Uterus (tissue), 3 donors: ENCODE measurements at regions not wholly inside any gene's neighbourhood (a gene's known extent, or its start where the extent isn't known, plus 50 kb on each side); places are given as distances from the start of the nearest gene placed in this dataset.

Experiments used
- DNase-seq, 2 donors: peaks; one replicate each; pipeline ENCODE4 v3.0.0-alpha.2; 2019 to 2020
- H3K27ac ChIP-seq, 2 donors: fragments of 200-600 bp; sonication (generic); 1 replicate in 1 of 2; 2 replicates in 1 of 2; pipeline ENCODE4 v1.5.1; 2016 to 2018
- H3K27me3 ChIP-seq, 2 donors: fragments of 200-600 bp; sonication (generic); one replicate each; pipeline ENCODE4 v1.5.1; 2018 to 2019; ENCODE audit warnings: control low read depth in 1 of 2
- H3K36me3 ChIP-seq, 2 donors: fragments of 200-600 bp; sonication (generic); one replicate each; pipeline ENCODE4 v1.5.1; 2019; ENCODE audit warnings: control low read depth in 1 of 2
- H3K4me1 ChIP-seq, 2 donors: fragments of 200-600 bp; sonication (generic); one replicate each; pipeline ENCODE4 v1.5.1; 2018 to 2019; ENCODE audit warnings: control low read depth in 1 of 2
- H3K4me3 ChIP-seq, 2 donors: fragments of 200-600 bp; sonication (generic); 1 replicate in 1 of 2; 2 replicates in 1 of 2; pipeline ENCODE4 v1.5.1; 2018 to 2019; ENCODE audit warnings: mild to moderate bottlenecking in 1 of 2
- H3K9me3 ChIP-seq, 2 donors: fragments of 200-600 bp; sonication (generic); one replicate each; pipeline ENCODE4 v1.5.1; 2019; ENCODE audit warnings: control low read depth in 1 of 2
- CTCF ChIP-seq, 4 experiments: fragments of 200-600 bp in 2 of 4; fragments of 450-650 bp in 2 of 4; sonication (generic) in 2 of 4; IDR thresholded peaks; one replicate each; pipeline ENCODE4 v1.5.1; 2016 to 2019; ENCODE audit warnings: antibody characterized with exemption in 4 of 4, mild to moderate bottlenecking in 2 of 4, moderate library complexity in 1 of 4
- POLR2A ChIP-seq, 2 donors: fragments of 450-650 bp; IDR thresholded peaks; one replicate each; pipeline ENCODE4 v1.6.1; 2016; ENCODE audit warnings: antibody characterized with exemption in 2 of 2, mild to moderate bottlenecking in 1 of 2, moderate library complexity in 1 of 2
- intact Hi-C: fragments of 100-400 bp; cut with DNase I; formaldehyde crosslinking; loops from one replicate; pipeline ENCODE4 v1.15.1; 2023; ENCODE audit warnings: low total_unique reads
- donor health status: DM: yes; HTN: yes; CAD: no.

GRCh38 chr9:71541436-71541835 lies 226.9 kb downstream of the CEMIP2 start:
- Histone ChIP-seq H3K36me3 (no peaks in the 10 kb centered on the region), H3K9me3 (no peaks in the 10 kb centered on the region), H3K4me1 (no peaks in the 10 kb centered on the region), H3K27ac (no peak overlapping the region), H3K27me3 (no peaks in the 10 kb centered on the region), H3K4me3 (no peak overlapping the region)
- intact Hi-C loops = no loop called here
- no peak for TF ChIP-seq CTCF (IDR thresholded peaks at IDR 0.05)
- no peak for DNase-seq

GRCh38 chr9:71524996-71525580 lies 243.2 kb downstream of the CEMIP2 start:
- no peak for DNase-seq
- no peaks in the 10 kb centered on the region for H3K4me1 ChIP-seq
- no peaks in the 10 kb centered on the region for H3K9me3 ChIP-seq
- no peak overlapping the region for H3K27ac ChIP-seq
- H3K36me3 ChIP-seq = no peaks in the 10 kb centered on the region
- no peak for TF ChIP-seq CTCF (IDR thresholded peaks at IDR 0.05)
- TF ChIP-seq POLR2A (IDR thresholded peaks at IDR 0.05) = no peak
- no peak overlapping the region for H3K4me3 ChIP-seq
- intact Hi-C loops = no loop called here
- H3K27me3 ChIP-seq = no peaks in the 10 kb centered on the region

- TF ChIP-seq CTCF (IDR thresholded peaks at IDR 0.05) (no peak), POLR2A (IDR thresholded peaks at IDR 0.05) (no peak)
- intact Hi-C loops = no loop called here
- no peak for DNase-seq
- Histone ChIP-seq H3K9me3 (no peaks in the 10 kb centered on the region), H3K36me3 (no peaks in the 10 kb centered on the region), H3K27me3 (no peaks in the 10 kb centered on the region), H3K4me1 (no peaks in the 10 kb centered on the region), H3K4me3 (no peak overlapping the region), H3K27ac (no peak overlapping the region)
These were observed 243.8 kb downstream of the CEMIP2 start for GRCh38 chr9:71524516-71524915.

GRCh38 chr9:71521132-71521531 lies 247.2 kb downstream of the CEMIP2 start:
- no peaks in the 10 kb centered on the region for H3K27me3 ChIP-seq
- no peak overlapping the region for H3K27ac ChIP-seq
- no peaks in the 10 kb centered on the region for H3K4me1 ChIP-seq
- TF ChIP-seq POLR2A (IDR thresholded peaks at IDR 0.05) (no peak), CTCF (IDR thresholded peaks at IDR 0.05) (no peak)
- H3K36me3 ChIP-seq = no peaks in the 10 kb centered on the region
- no peak for DNase-seq
- no peaks in the 10 kb centered on the region for H3K9me3 ChIP-seq
- intact Hi-C loops = no loop called here
- H3K4me3 ChIP-seq = no peak overlapping the region

GRCh38 chr9:71519098-71519696 lies 249.1 kb downstream of the CEMIP2 start:
- Histone ChIP-seq H3K4me3 (no peak overlapping the region), H3K4me1 (no peaks in the 10 kb centered on the region), H3K9me3 (no peaks in the 10 kb centered on the region), H3K27me3 (no peaks in the 10 kb centered on the region), H3K27ac (no peak overlapping the region), H3K36me3 (no peaks in the 10 kb centered on the region)
- TF ChIP-seq POLR2A (IDR thresholded peaks at IDR 0.05) (no peak), CTCF (IDR thresholded peaks at IDR 0.05) (no peak)
- DNase-seq = no peak
- intact Hi-C loops = no loop called here
